Activated T-cell treated with anti-CD3 and anti-CD28 coated beads for 48 hours (primary cell): ENCODE measurements at regions not wholly inside any gene's neighbourhood (a gene's known extent, or its start where the extent isn't known, plus 50 kb on each side); places are given as distances from the start of the nearest gene placed in this dataset.

Experiments used
- DNase-seq: peaks from one replicate; pipeline ENCODE4 v3.0.0-alpha.2; 2020; ENCODE audit warnings: low read depth

DNA sequence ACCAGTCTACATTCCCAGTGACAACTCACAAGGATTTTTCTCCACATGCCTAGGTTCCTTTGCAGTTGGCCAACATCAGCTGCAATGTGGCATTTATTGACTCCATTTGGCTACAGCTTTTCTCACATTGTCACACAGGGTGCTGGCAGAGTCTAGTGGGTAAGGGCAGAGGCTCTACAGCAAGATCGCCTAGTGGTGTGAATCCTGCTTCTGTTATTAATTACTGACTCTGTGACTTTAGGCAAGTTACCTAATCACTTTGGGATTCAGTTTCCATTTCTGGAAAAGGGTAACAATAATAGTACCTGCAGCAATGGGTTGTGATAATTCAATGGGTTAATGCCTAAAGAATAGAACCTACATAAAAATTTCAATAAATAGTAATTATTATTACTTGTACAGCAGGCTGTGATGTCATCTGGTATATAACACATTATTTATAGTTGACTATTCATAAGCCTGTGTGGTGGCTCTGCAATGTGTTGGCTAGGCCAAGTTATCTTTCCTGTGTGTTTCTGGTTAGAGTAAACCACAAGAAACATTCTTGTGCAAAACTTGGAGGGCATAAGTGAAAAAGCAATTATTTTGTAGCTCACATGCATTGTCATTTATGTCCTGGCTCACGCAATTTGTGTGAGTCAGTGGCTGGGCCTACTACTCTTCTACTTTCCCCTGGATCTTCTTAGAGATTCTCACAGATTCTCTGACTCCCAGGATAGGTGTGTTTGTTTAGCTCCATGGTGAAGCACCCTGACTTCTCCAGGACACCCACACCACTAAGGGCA lies 59.5 kb downstream of the PTGS2 start:
- no peak for DNase-seq

DNA sequence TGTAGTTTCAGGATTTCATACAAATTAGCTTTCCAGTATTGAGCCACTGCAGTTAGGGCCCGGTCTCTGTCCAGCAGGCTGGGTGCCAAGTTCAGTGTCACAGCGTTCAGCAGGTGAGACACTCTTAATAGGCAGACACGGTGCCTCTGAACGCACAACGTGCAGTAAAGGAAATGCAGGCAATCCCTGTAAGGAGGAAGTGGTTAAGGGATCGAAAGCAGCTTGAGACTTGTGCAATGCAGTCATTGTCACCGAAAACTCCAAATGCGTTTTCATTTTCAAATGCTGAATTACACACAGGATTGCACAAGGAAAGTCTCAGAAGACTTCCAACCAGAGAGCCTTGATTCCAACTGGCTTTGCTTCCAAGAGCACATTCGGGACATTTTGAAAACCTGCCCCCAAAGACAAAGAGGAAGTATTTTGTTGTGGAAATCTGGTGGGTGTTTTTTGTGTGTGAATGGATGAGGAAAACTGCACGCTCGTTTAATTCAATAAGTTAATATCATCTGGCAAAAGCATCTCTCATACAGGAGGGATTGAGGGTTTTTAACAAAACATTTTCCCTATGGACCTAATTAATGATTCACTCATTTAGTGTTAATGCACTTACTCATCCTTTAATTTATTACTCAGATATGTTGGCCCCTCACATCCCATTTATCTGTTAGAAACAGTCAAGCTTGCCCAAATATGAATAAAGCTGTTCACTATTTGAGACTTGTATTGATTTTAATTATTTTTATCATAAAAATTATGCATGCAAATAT lies 61.6 kb downstream of the PTGS2 start:
- peak; percentile 13 for DNase-seq

- DNase-seq, result no peak
Measured at GRCh38 chr1:186617926-186618325, 62.3 kb downstream of the PTGS2 start.

GRCh38 chr1:186616511-186616910 lies 63.7 kb downstream of the PTGS2 start:
- DNase-seq, result no peak

DNA sequence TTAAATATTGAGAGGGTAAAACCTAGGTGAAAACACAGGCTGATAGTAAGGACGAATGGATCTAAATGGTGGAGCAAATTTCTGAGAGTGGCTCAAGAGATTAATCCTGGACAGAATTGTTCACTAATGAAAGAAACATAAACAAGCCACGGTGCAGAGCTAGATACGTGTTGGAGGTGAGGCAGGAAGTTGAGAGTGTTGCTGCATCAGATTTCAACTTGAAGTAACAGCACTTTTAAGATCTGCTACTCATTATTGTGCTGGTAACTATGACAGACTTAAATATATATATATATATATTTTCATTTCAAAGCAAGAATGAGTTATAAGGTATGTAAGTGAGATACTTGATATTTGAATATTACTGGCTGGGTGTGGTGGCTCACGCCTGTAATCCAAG lies 64.9 kb downstream of the PTGS2 start:
- DNase-seq, result no peak

- DNase-seq, result no peak
Measured at GRCh38 chr1:186611156-186611555, 69.1 kb downstream of the PTGS2 start.

- no peak for DNase-seq
Measured at GRCh38 chr1:186609183-186609582, 71.0 kb downstream of the PTGS2 start.

DNA sequence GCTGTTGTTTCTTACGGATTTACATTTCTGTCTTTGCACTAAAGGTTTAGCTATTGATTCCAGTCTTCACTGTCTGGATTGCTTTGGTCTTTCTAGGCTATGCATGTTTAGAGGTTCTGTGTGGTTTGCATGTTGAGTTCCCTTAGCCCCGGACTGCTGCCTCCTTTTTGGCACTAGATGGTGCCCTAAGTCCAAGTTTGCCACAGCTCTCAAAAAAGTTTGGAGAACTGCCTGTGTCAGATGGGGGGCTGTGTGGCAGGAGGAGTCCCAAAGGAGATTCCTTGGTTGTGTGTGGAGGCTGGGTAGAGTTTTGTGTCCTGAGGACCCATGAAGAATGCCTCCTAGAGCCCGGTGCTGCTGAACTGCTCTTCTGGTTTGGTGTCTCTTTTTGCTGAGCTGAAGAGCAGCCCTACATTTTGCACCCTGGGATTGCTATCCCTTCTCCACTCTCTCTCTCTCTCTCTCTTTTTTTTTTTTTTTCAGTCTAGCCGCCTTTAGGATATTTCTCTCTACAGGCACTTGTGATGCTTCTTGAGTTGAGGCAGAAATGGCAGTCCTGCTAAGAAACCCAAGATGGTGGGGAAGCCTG lies 74.4 kb downstream of the PTGS2 start:
- no peak for DNase-seq

DNA sequence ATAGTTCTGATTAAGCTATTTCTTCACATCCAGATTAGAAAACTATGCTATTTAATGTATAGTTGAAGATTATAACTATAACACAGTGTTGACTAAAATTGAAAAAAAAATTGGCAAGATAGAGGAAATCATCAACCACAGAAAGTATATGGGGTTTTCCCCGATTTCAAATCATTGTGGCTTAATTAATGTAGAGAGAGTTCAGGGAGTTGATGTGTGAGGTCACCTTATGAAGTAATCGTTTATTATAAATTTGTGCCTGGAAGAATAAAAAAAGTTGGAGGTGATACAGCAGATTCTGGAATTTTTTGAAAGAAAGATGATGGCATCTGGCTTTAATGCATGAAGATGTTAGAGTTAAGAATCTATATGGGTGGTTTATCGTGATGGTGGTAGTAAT lies 84.3 kb downstream of the PTGS2 start:
- DNase-seq, result no peak

GRCh38 chr1:186578325-186579016 lies 101.8 kb downstream of the PTGS2 start:
- no peak for DNase-seq

DNA sequence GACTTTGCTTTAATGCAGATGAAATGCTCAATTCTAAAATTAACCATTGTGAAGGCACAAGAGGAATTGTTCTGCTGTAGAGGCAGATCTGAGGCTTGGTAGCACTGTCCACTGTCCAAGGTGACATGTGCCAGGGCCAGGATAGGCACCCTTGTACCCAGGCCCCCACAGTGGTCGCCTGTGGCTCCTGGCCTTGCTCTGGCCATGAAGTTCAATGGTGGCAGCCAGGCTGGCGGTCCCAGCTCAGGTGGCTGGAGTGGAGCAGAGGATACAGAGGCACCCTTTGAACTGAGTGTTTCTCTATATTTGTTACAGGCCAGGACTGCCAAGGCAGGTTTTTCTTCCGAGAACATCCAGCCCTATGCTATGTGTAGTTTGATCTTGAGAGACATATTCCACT lies 102.6 kb downstream of the PTGS2 start:
- DNase-seq, result no peak

DNA sequence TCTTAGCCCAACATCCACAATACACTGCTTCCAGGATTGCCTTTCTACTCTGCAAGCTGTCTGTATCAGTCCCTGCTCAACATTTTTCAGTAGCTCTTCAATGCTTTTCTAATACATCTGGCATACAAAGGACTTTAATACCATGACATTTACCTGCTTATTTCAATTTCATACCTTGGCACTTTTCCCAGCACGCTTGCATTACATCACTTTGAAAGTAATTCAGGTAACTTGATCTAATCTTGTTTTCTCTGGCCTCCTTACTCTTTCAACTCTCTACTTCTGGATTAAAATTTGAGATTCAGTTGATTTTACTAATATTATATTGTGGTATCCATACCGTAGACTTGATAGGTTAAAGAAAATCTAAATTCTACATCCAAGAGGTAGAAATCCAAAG lies 103.0 kb downstream of the PTGS2 start:
- DNase-seq, result no peak

DNA sequence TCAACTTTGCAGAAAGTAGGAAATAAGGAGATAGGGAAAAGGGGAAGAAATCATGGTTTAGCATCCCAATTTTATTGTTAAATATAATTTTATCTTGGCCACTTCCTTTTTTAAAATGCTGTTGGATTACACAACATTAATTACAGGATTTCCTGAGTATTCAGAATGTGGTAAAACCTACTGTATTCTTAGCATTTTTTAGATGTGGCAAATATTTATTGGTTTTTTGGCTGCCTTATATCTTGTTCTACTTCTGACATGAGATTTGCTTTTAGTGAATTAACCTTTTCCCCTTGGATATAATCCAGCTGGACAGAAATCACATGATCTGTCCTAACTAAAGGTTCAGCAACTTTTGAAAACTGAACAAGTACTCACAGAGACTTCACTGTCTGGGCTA lies 104.9 kb downstream of the PTGS2 start:
- no peak for DNase-seq

DNA sequence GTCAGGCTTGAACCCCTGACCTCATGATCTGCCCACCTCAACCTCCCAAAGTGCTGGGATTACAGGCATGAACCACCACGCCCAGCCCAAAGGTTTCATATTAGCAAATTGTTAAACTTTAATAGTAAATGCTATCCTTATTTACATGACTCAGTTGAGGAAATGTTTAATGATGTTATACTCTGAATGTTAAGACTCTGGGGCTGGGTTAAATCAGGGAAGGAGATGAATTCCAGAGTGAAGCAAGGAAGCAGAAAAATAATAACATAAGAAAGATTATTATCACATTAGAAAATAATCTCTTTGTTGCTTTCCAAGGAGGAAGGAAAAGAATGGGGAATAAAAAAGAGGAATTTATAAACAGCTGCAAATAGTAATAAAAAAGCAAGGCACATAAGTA lies 105.3 kb downstream of the PTGS2 start:
- DNase-seq, result no peak

GRCh38 chr1:186572509-186572908 lies 107.7 kb downstream of the PTGS2 start:
- DNase-seq, result no peak

- no peak for DNase-seq
Measured at GRCh38 chr1:186571771-186572170, 108.5 kb downstream of the PTGS2 start.

GRCh38 chr1:186569856-186570255 lies 108.9 kb upstream of the PDC start:
- DNase-seq, result no peak

- no peak for DNase-seq
Measured at GRCh38 chr1:186568221-186568620, 107.3 kb upstream of the PDC start.

DNA sequence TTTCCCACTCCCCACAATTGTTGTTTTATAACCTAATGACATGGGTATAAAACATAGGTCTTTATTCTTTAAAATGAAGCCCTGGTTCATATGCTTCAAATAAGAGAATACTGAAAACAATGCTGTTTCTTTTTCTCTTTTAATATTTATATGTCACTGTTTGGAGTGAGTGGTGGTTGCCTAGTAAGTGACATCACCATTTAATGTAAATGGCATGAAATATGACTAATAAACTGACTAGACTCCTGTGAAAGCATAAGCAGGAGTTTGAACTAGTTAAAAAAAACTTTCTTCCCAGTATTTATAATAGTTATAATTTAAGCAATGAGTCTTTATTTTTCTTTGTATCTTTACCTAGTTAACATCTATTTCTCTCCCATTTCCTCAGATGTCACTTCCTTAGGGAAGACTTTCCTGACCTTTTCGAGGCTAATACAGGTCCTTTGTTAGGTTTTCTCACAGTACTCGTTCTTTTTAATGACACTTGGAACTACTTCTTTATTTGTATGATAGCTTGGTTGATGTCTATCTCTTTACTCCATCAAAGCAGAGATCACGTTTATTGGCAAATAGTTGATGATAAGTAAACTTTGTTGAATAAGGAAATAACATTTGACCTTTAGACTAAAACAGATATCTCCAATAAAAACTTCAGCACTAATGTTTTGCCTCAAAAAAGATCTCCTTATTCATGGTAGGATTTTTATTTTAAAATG lies 105.4 kb upstream of the PDC start:
- DNase-seq, result no peak

DNA sequence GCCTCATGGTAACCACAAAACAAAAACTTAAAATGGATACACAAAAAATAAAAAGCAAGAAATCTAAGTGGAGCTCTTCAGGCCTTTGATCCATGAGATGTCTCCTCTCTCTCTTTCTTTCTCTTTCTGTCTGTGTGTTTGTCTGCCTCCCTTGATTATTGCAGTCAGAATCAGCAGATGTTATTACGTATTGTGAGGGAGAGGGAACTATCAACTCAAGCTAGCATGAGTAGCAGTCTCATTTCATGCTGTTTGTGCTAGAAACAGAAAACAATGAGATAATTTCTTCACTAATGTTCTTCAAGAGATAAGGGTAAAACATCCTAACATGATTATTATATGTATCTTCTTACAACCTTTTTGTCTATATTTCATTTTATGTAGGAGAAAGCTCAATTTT lies 103.7 kb upstream of the PDC start:
- DNase-seq, result no peak

DNA sequence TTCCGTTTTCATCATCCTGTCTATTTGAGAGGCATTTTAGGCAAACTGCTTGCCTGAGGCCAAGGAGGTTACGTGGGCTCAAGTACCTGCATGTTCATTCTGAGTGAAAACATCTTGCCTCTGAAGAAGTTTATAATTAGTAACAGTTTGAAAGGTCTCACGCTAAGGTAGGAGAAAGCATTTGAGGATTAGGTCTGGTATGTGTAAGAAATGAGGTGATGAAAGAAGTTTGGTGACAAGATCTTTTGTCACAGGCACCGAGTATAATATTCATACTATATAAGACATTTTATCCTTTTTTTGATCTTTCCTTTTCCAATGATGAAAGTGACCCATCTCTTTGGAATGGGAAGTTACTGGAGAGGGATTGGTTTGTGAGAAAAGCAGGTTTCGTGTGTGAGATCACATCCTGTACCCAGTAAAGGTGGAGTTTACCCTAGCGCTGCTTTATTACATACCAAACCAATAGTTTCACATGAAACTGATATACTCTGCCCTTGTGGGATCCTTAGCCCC lies 98.7 kb upstream of the PDC start:
- no peak for DNase-seq
